ENCODE measurements at regions not wholly inside any gene's neighbourhood (a gene's known extent, or its start where the extent isn't known, plus 50 kb on each side); places are given as distances from the start of the nearest gene placed in this dataset.

DNA sequence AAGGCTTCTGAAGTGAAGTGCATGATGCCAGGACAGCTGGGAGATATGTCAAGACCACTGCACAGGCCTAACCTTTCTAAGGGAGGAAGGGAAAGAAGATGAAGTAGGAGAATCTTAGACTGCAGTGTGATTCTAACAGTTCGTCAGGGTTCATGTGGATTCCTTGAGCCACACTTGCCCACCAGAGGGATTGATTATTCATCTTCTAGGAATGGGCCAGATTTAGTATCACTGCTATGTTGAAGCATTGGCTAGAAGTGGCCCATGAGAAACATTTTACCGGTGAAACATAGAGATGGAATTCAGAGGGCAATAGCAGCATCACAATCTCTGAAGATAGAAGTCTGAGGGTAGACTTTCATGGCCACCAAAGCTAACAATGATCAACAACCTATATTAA, 550.8 kb upstream of the SLITRK1 start:
- DNase-seq (no peak), ATAC-seq (no peak)

- no peak for ATAC-seq
- DNase-seq: no peak
Measured at GRCh38 chr13:84431646-84432045, 549.4 kb upstream of the SLITRK1 start.

GRCh38 chr13:84430446-84430845, 548.2 kb upstream of the SLITRK1 start:
- no peak for DNase-seq
- ATAC-seq: no peak

- ATAC-seq: no peak
- no peak for DNase-seq
Measured at GRCh38 chr13:84430015-84430414, 547.7 kb upstream of the SLITRK1 start.

- ATAC-seq: no peak
- no peak for DNase-seq
Measured at GRCh38 chr13:84418041-84418440, 535.8 kb upstream of the SLITRK1 start.

- ATAC-seq (no peak), DNase-seq (no peak)
Measured at GRCh38 chr13:84417416-84417815, 535.1 kb upstream of the SLITRK1 start.

GRCh38 chr13:84413016-84413415, 530.7 kb upstream of the SLITRK1 start:
- no peak for ATAC-seq
- DNase-seq: no peak

DNA sequence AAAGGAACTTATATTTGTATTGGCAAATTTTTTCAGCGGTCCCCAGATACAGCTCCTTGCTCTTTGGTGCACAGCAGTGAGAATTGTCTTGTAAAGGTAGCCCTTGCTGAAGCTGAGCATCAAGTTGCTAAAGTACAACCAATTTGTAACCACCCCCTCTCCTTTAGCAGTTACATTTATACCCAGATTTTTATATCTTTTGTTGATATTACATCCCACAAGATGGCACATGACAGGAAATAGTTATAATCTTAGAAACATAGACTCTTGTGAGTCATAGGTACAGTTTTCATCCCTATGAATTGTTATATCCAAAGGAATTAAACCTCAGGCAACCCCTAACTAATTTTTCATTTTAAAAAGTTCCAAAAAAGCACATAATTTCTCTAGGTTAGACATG, 523.0 kb upstream of the SLITRK1 start:
- ATAC-seq (no peak), DNase-seq (no peak)

- ATAC-seq: no peak
- DNase-seq: no peak
Measured at GRCh38 chr13:84400706-84401105, 518.4 kb upstream of the SLITRK1 start.

GRCh38 chr13:84399320-84400085, 517.2 kb upstream of the SLITRK1 start:
- DNase-seq (no peak), ATAC-seq (no peak)

GRCh38 chr13:84393981-84394625, 511.8 kb upstream of the SLITRK1 start:
- no peak for ATAC-seq
- DNase-seq: no peak

- ATAC-seq: no peak
- no peak for DNase-seq
Measured at GRCh38 chr13:84380866-84381265, 498.6 kb upstream of the SLITRK1 start.

DNA sequence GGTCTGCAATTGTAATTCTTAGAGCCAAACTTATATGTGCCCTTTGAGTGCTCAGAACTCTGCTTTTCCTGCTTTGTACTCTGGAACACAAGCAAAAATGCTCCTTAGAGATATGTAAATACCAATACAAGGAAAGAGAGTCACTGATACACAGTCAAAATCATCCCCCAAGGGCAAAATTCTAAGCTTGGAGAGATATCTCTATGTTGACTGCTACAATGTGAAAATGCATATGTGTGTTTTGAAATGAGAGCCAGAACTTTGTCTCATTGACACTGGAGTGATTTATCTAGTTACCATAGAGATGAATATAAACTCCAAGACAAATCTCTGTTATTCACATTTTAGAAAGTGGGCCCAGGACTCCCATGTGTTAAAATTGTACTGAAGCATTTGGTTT, 494.8 kb upstream of the SLITRK1 start:
- no peak for ATAC-seq
- DNase-seq: no peak

GRCh38 chr13:84366506-84366905, 484.2 kb upstream of the SLITRK1 start:
- DNase-seq (no peak), ATAC-seq (no peak)

- DNase-seq (no peak), ATAC-seq (no peak)
Measured at GRCh38 chr13:84362777-84363176, 480.5 kb upstream of the SLITRK1 start.

- DNase-seq (no peak), ATAC-seq (no peak)
Measured at GRCh38 chr13:84360822-84361221, 478.5 kb upstream of the SLITRK1 start.

DNA sequence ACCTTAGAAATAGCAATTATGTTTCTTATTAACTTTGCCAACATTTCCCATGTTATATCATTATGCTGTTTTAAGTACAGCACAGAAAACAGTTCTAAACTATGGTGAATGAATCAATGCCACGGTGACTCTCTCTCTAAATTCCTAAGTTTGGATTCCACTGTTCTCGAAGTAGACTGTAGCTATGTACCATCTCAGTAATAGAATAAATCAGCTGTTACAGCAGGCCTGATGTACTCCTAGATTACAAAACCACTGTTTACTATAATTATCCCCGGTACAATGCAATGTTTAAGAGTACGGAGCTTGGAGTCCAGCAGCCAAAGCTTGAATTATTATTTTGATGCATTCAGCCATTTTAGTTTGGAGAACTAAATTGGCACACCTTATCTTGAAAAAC, 476.3 kb upstream of the SLITRK1 start:
- DNase-seq (no peak), ATAC-seq (no peak)

GRCh38 chr13:84352946-84353345, 470.7 kb upstream of the SLITRK1 start:
- no peak for DNase-seq
- ATAC-seq: no peak

DNA sequence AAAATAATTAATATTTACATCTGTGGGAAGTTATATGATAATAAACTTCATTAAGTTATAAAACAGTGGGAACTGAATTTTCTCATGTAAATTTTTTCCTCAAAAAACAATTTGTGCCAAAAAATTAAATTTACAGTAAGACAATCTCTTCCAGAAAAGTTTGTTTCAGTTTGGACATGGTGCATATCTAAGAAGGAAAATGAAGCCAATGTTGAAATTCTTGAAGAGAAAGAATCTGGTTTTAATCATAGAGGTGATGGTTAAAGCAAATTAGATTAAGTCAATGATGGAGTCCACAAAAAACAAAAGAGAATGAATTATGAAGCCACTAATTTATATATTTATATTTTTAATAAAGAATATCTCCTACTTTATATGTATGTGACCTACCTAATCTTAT, 457.2 kb upstream of the SLITRK1 start:
- DNase-seq: no peak

GRCh38 chr13:84332346-84332745, 450.1 kb upstream of the SLITRK1 start:
- ATAC-seq: no peak
- no peak for DNase-seq

More for the DNA sequence above, 457.2 kb upstream of the SLITRK1 start:
- ATAC-seq: no peak

DNA sequence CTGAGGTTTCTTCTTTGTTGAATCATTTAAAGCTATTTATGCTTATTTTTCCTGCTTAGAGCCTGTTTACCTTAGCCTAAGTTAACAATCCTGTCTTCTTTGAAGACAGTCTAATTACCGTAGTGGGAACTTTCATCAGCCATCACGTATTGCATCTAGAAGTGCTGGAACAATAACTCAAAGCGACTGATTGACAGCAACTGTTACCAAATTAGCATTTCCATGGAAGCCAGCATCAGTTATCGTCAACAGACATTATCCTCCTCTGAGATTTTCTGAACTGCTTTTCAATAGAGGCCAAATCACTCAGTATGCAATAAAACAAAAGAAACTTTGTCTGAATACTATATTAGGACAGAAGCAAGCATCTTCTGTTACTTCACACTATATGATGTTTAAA, 433.3 kb upstream of the SLITRK1 start:
- DNase-seq (no peak), ATAC-seq (no peak)

- ATAC-seq (no peak), DNase-seq (no peak)
Measured at GRCh38 chr13:84303035-84303434, 420.8 kb upstream of the SLITRK1 start.

- ATAC-seq: no peak
- DNase-seq: no peak
Measured at GRCh38 chr13:84297251-84297650, 415.0 kb upstream of the SLITRK1 start.

DNA sequence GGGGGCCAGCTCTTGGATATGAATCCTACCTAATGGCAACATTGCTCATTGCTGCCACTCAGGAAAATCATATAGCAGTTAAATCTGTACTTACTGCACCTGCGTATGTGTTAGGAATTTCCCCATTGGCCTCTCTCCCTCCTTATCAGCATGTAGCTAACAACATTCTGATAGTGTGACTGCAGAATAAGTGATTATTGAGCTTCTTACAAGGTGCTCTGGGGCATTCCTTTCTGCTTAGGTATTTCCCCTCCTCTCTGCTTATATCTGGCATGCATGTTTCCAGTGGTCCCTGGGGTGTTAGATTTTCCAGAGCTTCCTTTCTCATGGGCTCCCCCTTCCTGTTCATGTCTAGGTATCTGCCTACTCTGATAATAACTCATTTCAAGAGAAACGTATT, 414.1 kb upstream of the SLITRK1 start:
- no peak for ATAC-seq

More for the DNA sequence above, 414.1 kb upstream of the SLITRK1 start:
- DNase-seq: no peak

Data from stimulated activated naive CD8-positive, alpha-beta T cell treated with anti-CD3 and anti-CD28 coated beads, Interleukin-15, Interleukin-2, amounts not matched to agents 100 U/mL and 50 U/mL, for 24 hours (primary cell).